ENCODE measurements at regions not wholly inside any gene's neighbourhood (a gene's known extent, or its start where the extent isn't known, plus 50 kb on each side); places are given as distances from the start of the nearest gene placed in this dataset.

- no peak for TF ChIP-seq CTCF (IDR thresholded peaks at IDR 0.05; ENCODE audit: low read depth, low read length)
- TF ChIP-seq EZH2phosphoT487 (IDR thresholded peaks at IDR 0.05; ENCODE audit: low read depth): no peak
Observed at GRCh38 chr18:4640349-4641012, 185.4 kb upstream of the DLGAP1 start.
